ENCODE measurements at regions not wholly inside any gene's neighbourhood (a gene's known extent, or its start where the extent isn't known, plus 50 kb on each side); places are given as distances from the start of the nearest gene placed in this dataset.

DNA sequence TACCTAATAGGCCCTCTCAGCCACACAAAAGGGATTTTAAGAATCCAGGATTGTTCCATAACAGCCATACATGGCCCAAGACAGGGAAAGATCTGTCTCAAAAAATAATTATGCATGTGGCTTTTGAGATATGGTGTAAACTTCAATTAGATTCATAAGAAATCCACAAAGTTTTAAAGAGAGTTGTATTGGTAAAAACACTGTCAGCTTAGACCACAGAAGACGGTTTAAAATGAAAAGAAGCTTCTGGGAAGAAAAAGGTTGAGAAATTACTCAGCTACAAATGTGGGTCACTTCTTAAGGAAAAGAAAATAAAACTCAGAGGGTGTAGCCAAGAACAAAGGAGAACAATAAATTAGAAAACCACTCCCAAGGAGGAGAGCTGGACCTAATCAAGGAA lies 191.4 kb downstream of the KIF26A start:
- H3K36me3 ChIP-seq (ENCODE audit: insufficient read depth, low read length): no peaks in the 10 kb centered on the region
- H3K4me1 ChIP-seq (ENCODE audit: insufficient read depth, low read length): no peaks in the 10 kb centered on the region
- H3K9me3 ChIP-seq (ENCODE audit: insufficient read depth, low read length, severe bottlenecking): no peaks in the 10 kb centered on the region
- DNase-seq (no peak), ATAC-seq (ENCODE audit: insufficient read depth, low read depth) (no peak)
- no peak overlapping the region for H3K27ac ChIP-seq (ENCODE audit: low read length)
- no peaks in the 10 kb centered on the region for H3K27me3 ChIP-seq (ENCODE audit: insufficient read depth, low read length, poor library complexity)
- TF ChIP-seq CTCF (IDR thresholded peaks at IDR 0.05; ENCODE audit: borderline replicate concordance, extremely low read depth, low read length, poor library complexity, severe bottlenecking): no peak
- TF ChIP-seq EZH2 (IDR thresholded peaks at IDR 0.05; ENCODE audit: borderline replicate concordance, low read depth, low read length, severe bottlenecking): no peak
- H3K4me2 ChIP-seq (ENCODE audit: insufficient read depth, low read length): no peak overlapping the region
- no peak overlapping the region for H3K9ac ChIP-seq (ENCODE audit: low read depth, low read length)
- H3K4me3 ChIP-seq (ENCODE audit: low read depth in 1 of 2, low read length in 2 of 2): no peak overlapping the region
- no peak overlapping the region for H2AFZ ChIP-seq (ENCODE audit: low read depth, low read length)
- H4K20me1 ChIP-seq (ENCODE audit: insufficient read depth, low read length): no peaks in the 10 kb centered on the region
- no peaks in the 10 kb centered on the region for H3K79me2 ChIP-seq (ENCODE audit: insufficient read depth, low read length)

DNA sequence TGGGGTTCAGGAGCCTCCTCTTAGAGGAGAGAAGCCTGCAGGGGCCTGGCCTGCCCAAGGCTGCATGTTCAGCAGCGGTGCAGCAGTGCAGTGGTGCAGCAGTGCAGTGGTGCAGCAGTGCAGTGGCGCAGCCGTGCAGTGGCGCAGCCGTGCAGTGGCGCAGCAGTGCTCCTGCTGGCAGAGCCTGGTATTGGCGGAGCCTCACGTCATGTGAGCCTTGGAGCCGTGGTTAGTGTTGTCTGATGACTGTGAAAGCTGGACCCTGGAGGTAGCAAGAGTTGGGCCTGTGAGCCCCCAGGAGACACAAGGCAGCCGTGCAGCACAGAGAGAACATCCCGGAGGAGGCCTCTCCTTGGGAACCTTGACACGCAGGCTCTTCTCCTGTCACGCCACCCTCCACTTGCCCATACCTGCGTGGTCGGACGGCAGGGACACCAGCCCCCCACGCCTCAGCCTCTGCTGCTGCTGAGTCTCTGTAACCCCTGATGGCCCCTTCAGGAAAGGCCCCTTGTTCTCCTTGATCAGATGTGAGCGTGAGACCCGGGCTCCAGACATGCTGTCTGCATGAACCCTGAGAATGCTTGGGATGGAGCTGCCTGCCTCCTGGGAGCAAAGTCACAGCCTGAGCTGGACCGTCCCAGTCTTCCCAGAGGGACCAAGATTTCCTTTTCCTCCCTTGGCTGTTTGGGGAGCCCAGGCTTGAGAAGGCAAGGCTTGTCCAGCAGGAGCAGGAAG lies 193.7 kb downstream of the KIF26A start:
- DNase-seq (no peak), ATAC-seq (ENCODE audit: insufficient read depth, low read depth) (no peak)
- no peak overlapping the region for H3K27ac ChIP-seq (ENCODE audit: low read length)

DNA sequence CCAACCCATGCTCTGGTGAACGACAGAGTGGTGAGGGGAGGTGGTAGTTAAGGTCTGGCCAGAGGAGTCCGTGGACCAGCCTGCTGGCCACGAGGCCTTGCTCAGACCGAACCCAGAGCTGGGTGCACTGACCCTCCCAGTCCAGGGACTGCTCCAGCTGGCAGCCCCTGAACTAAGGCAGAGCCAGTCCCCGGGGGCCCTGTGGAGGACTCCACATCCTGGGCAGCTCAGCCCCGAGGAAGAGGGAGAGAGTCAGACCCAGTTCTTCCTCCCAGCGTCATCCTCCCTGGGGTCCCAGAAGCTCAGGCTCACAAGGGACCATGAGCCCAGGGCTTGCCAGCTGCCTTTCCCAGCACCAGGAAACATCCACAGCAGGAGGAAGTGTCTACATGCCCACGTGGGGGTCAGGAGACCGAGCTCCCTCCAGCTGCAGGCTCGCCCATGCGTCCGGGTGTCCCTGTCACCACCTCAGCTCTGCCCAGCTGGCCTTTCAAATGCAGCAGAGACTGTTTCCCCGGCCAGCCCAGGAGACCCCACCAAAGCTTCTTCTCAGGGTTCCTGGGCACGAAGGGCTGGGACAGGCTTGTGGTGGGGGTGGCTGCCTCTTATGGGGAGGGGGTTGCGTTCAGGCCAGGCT lies 194.4 kb downstream of the KIF26A start:
- Histone ChIP-seq H3K9me3 (ENCODE audit: insufficient read depth, low read length, severe bottlenecking) (no peaks in the 10 kb centered on the region), H2AFZ (ENCODE audit: low read depth, low read length) (no peak overlapping the region), H3K4me1 (ENCODE audit: insufficient read depth, low read length) (no peaks in the 10 kb centered on the region), H3K4me3 (ENCODE audit: low read depth in 1 of 2, low read length in 2 of 2) (no peak overlapping the region), H3K27ac (ENCODE audit: low read length) (no peak overlapping the region), H3K79me2 (ENCODE audit: insufficient read depth, low read length) (no peaks in the 10 kb centered on the region), H3K4me2 (ENCODE audit: insufficient read depth, low read length) (no peak overlapping the region), H3K27me3 (ENCODE audit: insufficient read depth, low read length, poor library complexity) (peaks cover 4% of the 10 kb centered on the region), H4K20me1 (ENCODE audit: insufficient read depth, low read length) (no peaks in the 10 kb centered on the region), H3K9ac (ENCODE audit: low read depth, low read length) (no peak overlapping the region), H3K36me3 (ENCODE audit: insufficient read depth, low read length) (no peaks in the 10 kb centered on the region)
- TF ChIP-seq EZH2 (IDR thresholded peaks at IDR 0.05; ENCODE audit: borderline replicate concordance, low read depth, low read length, severe bottlenecking) (no peak), CTCF (IDR thresholded peaks at IDR 0.05; ENCODE audit: borderline replicate concordance, extremely low read depth, low read length, poor library complexity, severe bottlenecking) (no peak)
- ATAC-seq (ENCODE audit: insufficient read depth, low read depth) (no peak), DNase-seq (no peak)

More for the DNA sequence above, 193.7 kb downstream of the KIF26A start:
- H3K79me2 ChIP-seq (ENCODE audit: insufficient read depth, low read length): no peaks in the 10 kb centered on the region
- H3K36me3 ChIP-seq (ENCODE audit: insufficient read depth, low read length): no peaks in the 10 kb centered on the region
- no peak for TF ChIP-seq EZH2 (IDR thresholded peaks at IDR 0.05; ENCODE audit: borderline replicate concordance, low read depth, low read length, severe bottlenecking)
- TF ChIP-seq CTCF (IDR thresholded peaks at IDR 0.05; ENCODE audit: borderline replicate concordance, extremely low read depth, low read length, poor library complexity, severe bottlenecking): peak; percentile 34
- H3K9me3 ChIP-seq (ENCODE audit: insufficient read depth, low read length, severe bottlenecking): no peaks in the 10 kb centered on the region
- no peaks in the 10 kb centered on the region for H4K20me1 ChIP-seq (ENCODE audit: insufficient read depth, low read length)
- H2AFZ ChIP-seq (ENCODE audit: low read depth, low read length): no peak overlapping the region
- no peak overlapping the region for H3K4me2 ChIP-seq (ENCODE audit: insufficient read depth, low read length)
- no peaks in the 10 kb centered on the region for H3K4me1 ChIP-seq (ENCODE audit: insufficient read depth, low read length)
- no peak overlapping the region for H3K4me3 ChIP-seq (ENCODE audit: low read depth in 1 of 2, low read length in 2 of 2)
- peaks cover 4% of the 10 kb centered on the region for H3K27me3 ChIP-seq (ENCODE audit: insufficient read depth, low read length, poor library complexity)
- H3K9ac ChIP-seq (ENCODE audit: low read depth, low read length): no peak overlapping the region
